ENCODE measurements at regions not wholly inside any gene's neighbourhood (a gene's known extent, or its start where the extent isn't known, plus 50 kb on each side); places are given as distances from the start of the nearest gene placed in this dataset.
"Not testable (repeated sequence)": the region's sequence is repeated elsewhere in the genome, so short reads cannot be mapped to it uniquely, and the experiment has no call there.

GRCh38 chr6:65979120-65979519 lies 272.1 kb upstream of the EYS start:
- no peak overlapping the region for H3K4me3 ChIP-seq (ENCODE audit: low read depth, low read length)
- no peak for TF ChIP-seq CTCF (IDR thresholded peaks at IDR 0.05; ENCODE audit: control insufficient read depth, extremely low read depth, insufficient read depth)
- no peak for DNase-seq (ENCODE audit: low read depth)

GRCh38 chr6:65971252-65971651 lies 264.2 kb upstream of the EYS start:
- DNase-seq (ENCODE audit: low read depth) = not testable (repeated sequence)

GRCh38 chr6:65964261-65964660 lies 257.2 kb upstream of the EYS start:
- DNase-seq (ENCODE audit: low read depth) = no peak
- TF ChIP-seq CTCF (IDR thresholded peaks at IDR 0.05; ENCODE audit: control insufficient read depth, extremely low read depth, insufficient read depth) = no peak
- no peak overlapping the region for H3K4me3 ChIP-seq (ENCODE audit: low read depth, low read length)

More at GRCh38 chr6:65971252-65971651, 264.2 kb upstream of the EYS start:
- H3K4me3 ChIP-seq (ENCODE audit: low read depth, low read length) = not testable (repeated sequence)

GRCh38 chr6:65955034-65955433 lies 248.0 kb upstream of the EYS start:
- DNase-seq (ENCODE audit: low read depth) = no peak
- no peak overlapping the region for H3K4me3 ChIP-seq (ENCODE audit: low read depth, low read length)
- TF ChIP-seq CTCF (IDR thresholded peaks at IDR 0.05; ENCODE audit: control insufficient read depth, extremely low read depth, insufficient read depth) = no peak

GRCh38 chr6:65948062-65948461 lies 241.0 kb upstream of the EYS start:
- TF ChIP-seq CTCF (IDR thresholded peaks at IDR 0.05; ENCODE audit: control insufficient read depth, extremely low read depth, insufficient read depth) = no peak
- H3K4me3 ChIP-seq (ENCODE audit: low read depth, low read length) = no peak overlapping the region
- DNase-seq (ENCODE audit: low read depth) = no peak

GRCh38 chr6:65943548-65943947 lies 236.5 kb upstream of the EYS start:
- TF ChIP-seq CTCF (IDR thresholded peaks at IDR 0.05; ENCODE audit: control insufficient read depth, extremely low read depth, insufficient read depth) = no peak
- DNase-seq (ENCODE audit: low read depth) = no peak
- H3K4me3 ChIP-seq (ENCODE audit: low read depth, low read length) = no peak overlapping the region

- no peak for TF ChIP-seq CTCF (IDR thresholded peaks at IDR 0.05; ENCODE audit: control insufficient read depth, extremely low read depth, insufficient read depth)
- no peak for DNase-seq (ENCODE audit: low read depth)
- H3K4me3 ChIP-seq (ENCODE audit: low read depth, low read length) = no peak overlapping the region
Measured at GRCh38 chr6:65943051-65943450, 236.0 kb upstream of the EYS start.

All from LNCaP clone FGC (cell line).